SK-N-SH treated with all-trans-retinoic acid at 6 μM for 48 hours (cell line): ENCODE measurements at regions not wholly inside any gene's neighbourhood (a gene's known extent, or its start where the extent isn't known, plus 50 kb on each side); places are given as distances from the start of the nearest gene placed in this dataset.

ENCODE experiments used
- ARNTL ChIP-seq: fragments of 450-650 bp; formaldehyde crosslinking; IDR thresholded peaks from 2 replicates; pipeline ENCODE4 v1.5.0; 2020; ENCODE audit warnings: low read depth, mild to moderate bottlenecking, moderate library complexity, borderline replicate concordance
- ESRRG ChIP-seq: fragments of 250-450 bp; sonication (Bioruptor Pico); IDR thresholded peaks from 2 replicates; pipeline ENCODE4 v1.6.1; 2021; ENCODE audit warnings: mild to moderate bottlenecking
- GLIS3 ChIP-seq: fragments of 250-450 bp; sonication (Bioruptor Pico); IDR thresholded peaks from 2 replicates; pipeline ENCODE4 v1.5.0; 2020; ENCODE audit warnings: mild to moderate bottlenecking, moderate library complexity
- ISL1 ChIP-seq: fragments of 250-450 bp; sonication (Bioruptor Pico); IDR thresholded peaks from 2 replicates; pipeline ENCODE4 v2.1.2; 2022; ENCODE audit warnings: mild to moderate bottlenecking, moderate library complexity
- RARB ChIP-seq: fragments of 250-450 bp; sonication (Bioruptor Pico); IDR thresholded peaks from 2 replicates; pipeline ENCODE4 v1.8.0; 2021; ENCODE audit warnings: mild to moderate bottlenecking, moderate library complexity
- TCF4 ChIP-seq: fragments of 250-450 bp; sonication (Bioruptor Pico); IDR thresholded peaks from 2 replicates; pipeline ENCODE4 v1.8.0; 2021; ENCODE audit warnings: mild to moderate bottlenecking, moderate library complexity, borderline replicate concordance
- ZC3H10 ChIP-seq: fragments of 250-450 bp; sonication (Bioruptor Pico); IDR thresholded peaks from 2 replicates; pipeline ENCODE4 v1.5.1; 2021; ENCODE audit warnings: mild to moderate bottlenecking, moderate library complexity
- ZFP3 ChIP-seq: fragments of 250-450 bp; sonication (Bioruptor Pico); IDR thresholded peaks from 2 replicates; pipeline ENCODE4 v1.5.0; 2020; ENCODE audit warnings: mild to moderate bottlenecking, moderate library complexity
- TF ChIP-seq, protein P1 (sequence below): fragments of 250-450 bp; sonication (Bioruptor Pico); IDR thresholded peaks from 2 replicates; pipeline ENCODE4 v1.8.0; 2020; ENCODE audit warnings: mild to moderate bottlenecking, moderate library complexity, borderline replicate concordance
- TF ChIP-seq, protein P2 (sequence below): fragments of 250-450 bp; sonication (Bioruptor Pico); IDR thresholded peaks from 2 replicates; pipeline ENCODE4 v1.5.0; 2020; ENCODE audit warnings: mild to moderate bottlenecking, moderate library complexity
- TF ChIP-seq, protein P3 (sequence below): fragments of 250-450 bp; sonication (Bioruptor Pico); IDR thresholded peaks from 2 replicates; pipeline ENCODE4 v1.8.0; 2021; ENCODE audit warnings: low read depth, mild to moderate bottlenecking, moderate library complexity, borderline replicate concordance

DNA sequence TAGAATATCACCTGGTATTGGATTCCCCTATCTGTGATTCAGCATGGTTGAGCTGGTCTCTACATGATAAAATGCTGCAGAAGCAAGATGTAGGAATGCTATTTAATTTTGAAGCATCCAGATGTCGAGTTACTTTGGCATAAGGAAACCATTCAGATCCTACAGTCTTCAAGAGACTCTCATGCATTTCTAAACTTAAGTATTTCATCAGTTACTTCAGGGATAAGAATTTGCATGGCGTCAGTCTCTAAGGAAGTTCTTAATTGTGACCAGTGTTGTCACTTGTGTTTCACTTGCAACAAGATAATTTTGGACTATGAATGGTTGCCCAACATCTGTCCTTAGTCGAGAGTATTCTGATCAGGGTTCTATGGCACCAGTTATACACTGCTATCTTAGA, 192.4 kb downstream of the CCNG2 start:
- no peak for TF ChIP-seq ESRRG (CRISPR knock-in tag)
- TF ChIP-seq ZC3H10 (CRISPR knock-in tag): no peak
- TF ChIP-seq, protein P1, sequence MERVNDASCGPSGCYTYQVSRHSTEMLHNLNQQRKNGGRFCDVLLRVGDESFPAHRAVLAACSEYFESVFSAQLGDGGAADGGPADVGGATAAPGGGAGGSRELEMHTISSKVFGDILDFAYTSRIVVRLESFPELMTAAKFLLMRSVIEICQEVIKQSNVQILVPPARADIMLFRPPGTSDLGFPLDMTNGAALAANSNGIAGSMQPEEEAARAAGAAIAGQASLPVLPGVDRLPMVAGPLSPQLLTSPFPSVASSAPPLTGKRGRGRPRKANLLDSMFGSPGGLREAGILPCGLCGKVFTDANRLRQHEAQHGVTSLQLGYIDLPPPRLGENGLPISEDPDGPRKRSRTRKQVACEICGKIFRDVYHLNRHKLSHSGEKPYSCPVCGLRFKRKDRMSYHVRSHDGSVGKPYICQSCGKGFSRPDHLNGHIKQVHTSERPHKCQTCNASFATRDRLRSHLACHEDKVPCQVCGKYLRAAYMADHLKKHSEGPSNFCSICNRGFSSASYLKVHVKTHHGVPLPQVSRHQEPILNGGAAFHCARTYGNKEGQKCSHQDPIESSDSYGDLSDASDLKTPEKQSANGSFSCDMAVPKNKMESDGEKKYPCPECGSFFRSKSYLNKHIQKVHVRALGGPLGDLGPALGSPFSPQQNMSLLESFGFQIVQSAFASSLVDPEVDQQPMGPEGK (CRISPR knock-in tag): no peak
- no peak for TF ChIP-seq ZFP3
- TF ChIP-seq, protein P2, sequence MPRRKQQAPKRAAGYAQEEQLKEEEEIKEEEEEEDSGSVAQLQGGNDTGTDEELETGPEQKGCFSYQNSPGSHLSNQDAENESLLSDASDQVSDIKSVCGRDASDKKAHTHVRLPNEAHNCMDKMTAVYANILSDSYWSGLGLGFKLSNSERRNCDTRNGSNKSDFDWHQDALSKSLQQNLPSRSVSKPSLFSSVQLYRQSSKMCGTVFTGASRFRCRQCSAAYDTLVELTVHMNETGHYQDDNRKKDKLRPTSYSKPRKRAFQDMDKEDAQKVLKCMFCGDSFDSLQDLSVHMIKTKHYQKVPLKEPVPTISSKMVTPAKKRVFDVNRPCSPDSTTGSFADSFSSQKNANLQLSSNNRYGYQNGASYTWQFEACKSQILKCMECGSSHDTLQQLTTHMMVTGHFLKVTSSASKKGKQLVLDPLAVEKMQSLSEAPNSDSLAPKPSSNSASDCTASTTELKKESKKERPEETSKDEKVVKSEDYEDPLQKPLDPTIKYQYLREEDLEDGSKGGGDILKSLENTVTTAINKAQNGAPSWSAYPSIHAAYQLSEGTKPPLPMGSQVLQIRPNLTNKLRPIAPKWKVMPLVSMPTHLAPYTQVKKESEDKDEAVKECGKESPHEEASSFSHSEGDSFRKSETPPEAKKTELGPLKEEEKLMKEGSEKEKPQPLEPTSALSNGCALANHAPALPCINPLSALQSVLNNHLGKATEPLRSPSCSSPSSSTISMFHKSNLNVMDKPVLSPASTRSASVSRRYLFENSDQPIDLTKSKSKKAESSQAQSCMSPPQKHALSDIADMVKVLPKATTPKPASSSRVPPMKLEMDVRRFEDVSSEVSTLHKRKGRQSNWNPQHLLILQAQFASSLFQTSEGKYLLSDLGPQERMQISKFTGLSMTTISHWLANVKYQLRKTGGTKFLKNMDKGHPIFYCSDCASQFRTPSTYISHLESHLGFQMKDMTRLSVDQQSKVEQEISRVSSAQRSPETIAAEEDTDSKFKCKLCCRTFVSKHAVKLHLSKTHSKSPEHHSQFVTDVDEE (CRISPR knock-in tag): no peak
- no peak for TF ChIP-seq RARB (CRISPR knock-in tag)
- no peak for TF ChIP-seq ISL1 (CRISPR knock-in tag)
- TF ChIP-seq, protein P3, sequence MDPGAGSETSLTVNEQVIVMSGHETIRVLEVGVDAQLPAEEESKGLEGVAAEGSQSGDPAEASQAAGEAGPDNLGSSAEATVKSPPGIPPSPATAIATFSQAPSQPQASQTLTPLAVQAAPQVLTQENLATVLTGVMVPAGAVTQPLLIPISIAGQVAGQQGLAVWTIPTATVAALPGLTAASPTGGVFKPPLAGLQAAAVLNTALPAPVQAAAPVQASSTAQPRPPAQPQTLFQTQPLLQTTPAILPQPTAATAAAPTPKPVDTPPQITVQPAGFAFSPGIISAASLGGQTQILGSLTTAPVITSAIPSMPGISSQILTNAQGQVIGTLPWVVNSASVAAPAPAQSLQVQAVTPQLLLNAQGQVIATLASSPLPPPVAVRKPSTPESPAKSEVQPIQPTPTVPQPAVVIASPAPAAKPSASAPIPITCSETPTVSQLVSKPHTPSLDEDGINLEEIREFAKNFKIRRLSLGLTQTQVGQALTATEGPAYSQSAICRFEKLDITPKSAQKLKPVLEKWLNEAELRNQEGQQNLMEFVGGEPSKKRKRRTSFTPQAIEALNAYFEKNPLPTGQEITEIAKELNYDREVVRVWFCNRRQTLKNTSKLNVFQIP (CRISPR knock-in tag): no peak
- no peak for TF ChIP-seq GLIS3 (CRISPR knock-in tag)
- no peak for TF ChIP-seq ARNTL (CRISPR knock-in tag)
- TF ChIP-seq TCF4: no peak
